Activated CD8-positive, alpha-beta T cell treated with anti-CD3 and anti-CD28 coated beads for 36 hours (primary cell): ENCODE measurements at regions not wholly inside any gene's neighbourhood (a gene's known extent, or its start where the extent isn't known, plus 50 kb on each side); places are given as distances from the start of the nearest gene placed in this dataset.

Experiments
- ATAC-seq: fragments of 200-7000 bp; cut with Tn5 transposase; one replicate; pipeline ENCODE4 v1.10.0; 2021; ENCODE audit warnings: mild to moderate bottlenecking, moderate library complexity
- CTCF ChIA-PET: fragments of 350-600 bp; sonication (Branson Sonifier 250); formaldehyde crosslinking; loops from one replicate; lab custom pipeline; 2021; ENCODE audit warnings: antibody characterized with exemption; lab: Charles Lee
- POLR2A ChIA-PET: fragments of 350-600 bp; sonication (Branson Sonifier 250); formaldehyde crosslinking; loops from one replicate; lab custom pipeline; 2021; ENCODE audit warnings: antibody characterized with exemption; lab: Charles Lee
- DNase-seq: peaks from one replicate; pipeline ENCODE4 v3.0.0-alpha.2; 2020
- H3K27ac Mint-ChIP-seq: one replicate; pipeline ENCODE4 v1.8.0; 2021; ENCODE audit warnings: mild to moderate bottlenecking, mixed read lengths
- H3K27me3 Mint-ChIP-seq: one replicate; pipeline ENCODE4 v1.8.0; 2021; ENCODE audit warnings: mixed read lengths
- H3K36me3 Mint-ChIP-seq: one replicate; pipeline ENCODE4 v1.8.0; 2021; ENCODE audit warnings: low read depth, mixed read lengths
- H3K4me1 Mint-ChIP-seq: one replicate; pipeline ENCODE4 v1.8.0; 2021; ENCODE audit warnings: low read depth, mixed read lengths
- H3K4me3 Mint-ChIP-seq: one replicate; pipeline ENCODE4 v1.8.0; 2021; ENCODE audit warnings: mild to moderate bottlenecking, moderate library complexity, mixed read lengths
- H3K9me3 Mint-ChIP-seq: one replicate; pipeline ENCODE4 v1.8.0; 2021; ENCODE audit warnings: mixed read lengths
- CTCF ChIP-seq: fragments of 200-600 bp; IDR thresholded peaks from one replicate; pipeline ENCODE4 v1.8.0; 2022; ENCODE audit warnings: antibody characterized with exemption, mild to moderate bottlenecking
- intact Hi-C: fragments of 100-400 bp; cut with micrococcal nuclease; formaldehyde crosslinking; loops from one replicate; pipeline ENCODE4 v1.10.0; 2022

- H3K4me3 Mint-ChIP-seq: no peak overlapping the region
- intact Hi-C loops: no loop called here
- TF ChIP-seq CTCF: no peak
- no peaks in the 10 kb centered on the region for H3K36me3 Mint-ChIP-seq
- DNase-seq (no peak), ATAC-seq (no peak)
- peaks cover 11% of the 10 kb centered on the region for H3K27me3 Mint-ChIP-seq
- no peak overlapping the region for H3K27ac Mint-ChIP-seq
- peaks cover 6% of the 10 kb centered on the region for H3K4me1 Mint-ChIP-seq
- CTCF ChIA-PET: interaction anchor here (1.2 to 1.3 kb wide), 2 partner anchors 18 kb away, joined by 3 read pairs; no protein-coding TSS in a partner anchor
- POLR2A ChIA-PET: no interaction called here
- H3K9me3 Mint-ChIP-seq: no peaks in the 10 kb centered on the region
These were observed 137.8 kb downstream of the EDN3 start for GRCh38 chr20:59438201-59438600.

GRCh38 chr20:59439243-59439642 lies 138.8 kb downstream of the EDN3 start:
- DNase-seq (no peak), ATAC-seq (no peak)
- Mint-ChIP-seq H3K36me3 (no peaks in the 10 kb centered on the region), H3K27me3 (peaks cover 21% of the 10 kb centered on the region), H3K4me1 (peaks cover 6% of the 10 kb centered on the region), H3K4me3 (no peak overlapping the region), H3K27ac (no peak overlapping the region), H3K9me3 (no peaks in the 10 kb centered on the region)
- intact Hi-C loops: no loop called here
- ChIA-PET CTCF (no interaction called here), POLR2A (no interaction called here)
- TF ChIP-seq CTCF: no peak

- DNase-seq (no peak), ATAC-seq (no peak)
- Mint-ChIP-seq H3K27ac (no peak overlapping the region), H3K9me3 (no peaks in the 10 kb centered on the region), H3K36me3 (no peaks in the 10 kb centered on the region), H3K27me3 (peaks cover 36% of the 10 kb centered on the region), H3K4me3 (no peak overlapping the region), H3K4me1 (peaks cover 6% of the 10 kb centered on the region)
- CTCF ChIA-PET: no interaction called here
- no peak for TF ChIP-seq CTCF
- intact Hi-C loops: no loop called here
- POLR2A ChIA-PET: interaction anchor here (0.6 kb wide), 1 partner anchor 12 kb away, joined by 3 read pairs; no protein-coding TSS in a partner anchor
These were observed 140.9 kb downstream of the EDN3 start for GRCh38 chr20:59441306-59441705.

- H3K9me3 Mint-ChIP-seq: no peaks in the 10 kb centered on the region
- H3K4me3 Mint-ChIP-seq: no peak overlapping the region
- POLR2A ChIA-PET: no interaction called here
- TF ChIP-seq CTCF: no peak
- no peak for ATAC-seq
- CTCF ChIA-PET: no interaction called here
- H3K27ac Mint-ChIP-seq: no peak overlapping the region
- H3K27me3 Mint-ChIP-seq: peaks cover 41% of the 10 kb centered on the region
- H3K36me3 Mint-ChIP-seq: no peaks in the 10 kb centered on the region
- peak; percentile 11 for DNase-seq
- peaks cover 6% of the 10 kb centered on the region for H3K4me1 Mint-ChIP-seq
- intact Hi-C loops: no loop called here
These were observed 141.7 kb downstream of the EDN3 start for GRCh38 chr20:59441860-59442810.

GRCh38 chr20:59443550-59443949 lies 143.1 kb downstream of the EDN3 start:
- Mint-ChIP-seq H3K27me3 (peaks cover 48% of the 10 kb centered on the region), H3K36me3 (no peaks in the 10 kb centered on the region), H3K9me3 (no peaks in the 10 kb centered on the region), H3K4me1 (peaks cover 6% of the 10 kb centered on the region), H3K27ac (no peak overlapping the region), H3K4me3 (no peak overlapping the region)
- ChIA-PET POLR2A (no interaction called here), CTCF (no interaction called here)
- ATAC-seq (no peak), DNase-seq (no peak)
- TF ChIP-seq CTCF: no peak
- intact Hi-C loops: no loop called here
